Activated naive CD8-positive, alpha-beta T cell (primary cell): ENCODE measurements at regions not wholly inside any gene's neighbourhood (a gene's known extent, or its start where the extent isn't known, plus 50 kb on each side); places are given as distances from the start of the nearest gene placed in this dataset.

ENCODE experiments used
- H3K27ac Mint-ChIP-seq: one replicate; pipeline ENCODE4 v1.8.0; 2021; ENCODE audit warnings: mixed read lengths
- H3K27me3 Mint-ChIP-seq: one replicate; pipeline ENCODE4 v1.8.0; 2021; ENCODE audit warnings: mixed read lengths
- H3K36me3 Mint-ChIP-seq: one replicate; pipeline ENCODE4 v1.8.0; 2021; ENCODE audit warnings: mixed read lengths
- H3K4me1 Mint-ChIP-seq: one replicate; pipeline ENCODE4 v1.8.0; 2021; ENCODE audit warnings: low read depth, mixed read lengths
- H3K4me3 Mint-ChIP-seq: one replicate; pipeline ENCODE4 v1.8.0; 2021; ENCODE audit warnings: mild to moderate bottlenecking, mixed read lengths
- H3K9me3 Mint-ChIP-seq: one replicate; pipeline ENCODE4 v1.8.0; 2021; ENCODE audit warnings: low read depth, mixed read lengths

- Mint-ChIP-seq H3K4me1 (no peaks in the 10 kb centered on the region), H3K27me3 (no peaks in the 10 kb centered on the region), H3K9me3 (no peaks in the 10 kb centered on the region), H3K27ac (no peak overlapping the region), H3K4me3 (no peak overlapping the region), H3K36me3 (no peaks in the 10 kb centered on the region)
Observed at GRCh38 chr3:81983382-81983781, 221.9 kb upstream of the GBE1 start.

GRCh38 chr3:81980596-81981494, 219.4 kb upstream of the GBE1 start:
- Mint-ChIP-seq H3K4me1 (no peaks in the 10 kb centered on the region), H3K27me3 (no peaks in the 10 kb centered on the region), H3K9me3 (no peaks in the 10 kb centered on the region), H3K4me3 (no peak overlapping the region), H3K27ac (no peak overlapping the region), H3K36me3 (no peaks in the 10 kb centered on the region)

GRCh38 chr3:81974751-81975150, 213.3 kb upstream of the GBE1 start:
- H3K4me1 Mint-ChIP-seq = no peaks in the 10 kb centered on the region
- H3K27ac Mint-ChIP-seq = no peak overlapping the region
- no peaks in the 10 kb centered on the region for H3K9me3 Mint-ChIP-seq
- H3K27me3 Mint-ChIP-seq = no peaks in the 10 kb centered on the region
- no peaks in the 10 kb centered on the region for H3K36me3 Mint-ChIP-seq
- no peak overlapping the region for H3K4me3 Mint-ChIP-seq

- no peak overlapping the region for H3K4me3 Mint-ChIP-seq
- no peaks in the 10 kb centered on the region for H3K36me3 Mint-ChIP-seq
- H3K27ac Mint-ChIP-seq = no peak overlapping the region
- H3K9me3 Mint-ChIP-seq = no peaks in the 10 kb centered on the region
- no peaks in the 10 kb centered on the region for H3K4me1 Mint-ChIP-seq
- H3K27me3 Mint-ChIP-seq = peaks cover 2% of the 10 kb centered on the region
Observed at GRCh38 chr3:81968658-81969057, 207.2 kb upstream of the GBE1 start.

- Mint-ChIP-seq H3K27ac (no peak overlapping the region), H3K27me3 (peaks cover 2% of the 10 kb centered on the region), H3K9me3 (no peaks in the 10 kb centered on the region), H3K4me3 (no peak overlapping the region), H3K4me1 (no peaks in the 10 kb centered on the region), H3K36me3 (no peaks in the 10 kb centered on the region)
Observed at GRCh38 chr3:81967393-81967792, 205.9 kb upstream of the GBE1 start.

- peaks cover 2% of the 10 kb centered on the region for H3K27me3 Mint-ChIP-seq
- no peaks in the 10 kb centered on the region for H3K36me3 Mint-ChIP-seq
- no peak overlapping the region for H3K27ac Mint-ChIP-seq
- H3K4me3 Mint-ChIP-seq = no peak overlapping the region
- H3K9me3 Mint-ChIP-seq = no peaks in the 10 kb centered on the region
- no peaks in the 10 kb centered on the region for H3K4me1 Mint-ChIP-seq
Observed at GRCh38 chr3:81965696-81966095, 204.3 kb upstream of the GBE1 start.

- Mint-ChIP-seq H3K4me1 (no peaks in the 10 kb centered on the region), H3K4me3 (no peak overlapping the region), H3K36me3 (no peaks in the 10 kb centered on the region), H3K27ac (no peak overlapping the region), H3K27me3 (peaks cover 1% of the 10 kb centered on the region), H3K9me3 (no peaks in the 10 kb centered on the region)
Observed at GRCh38 chr3:81962396-81962795, 201.0 kb upstream of the GBE1 start.

GRCh38 chr3:81958972-81959640, 197.7 kb upstream of the GBE1 start:
- Mint-ChIP-seq H3K27me3 (no peaks in the 10 kb centered on the region), H3K4me1 (no peaks in the 10 kb centered on the region), H3K4me3 (no peak overlapping the region), H3K27ac (no peak overlapping the region), H3K36me3 (no peaks in the 10 kb centered on the region), H3K9me3 (no peaks in the 10 kb centered on the region)

- Mint-ChIP-seq H3K36me3 (no peaks in the 10 kb centered on the region), H3K4me3 (no peak overlapping the region), H3K4me1 (no peaks in the 10 kb centered on the region), H3K27me3 (no peaks in the 10 kb centered on the region), H3K9me3 (no peaks in the 10 kb centered on the region), H3K27ac (no peak overlapping the region)
Observed at GRCh38 chr3:81955878-81956277, 194.4 kb upstream of the GBE1 start.

GRCh38 chr3:81953111-81953510, 191.7 kb upstream of the GBE1 start:
- no peaks in the 10 kb centered on the region for H3K36me3 Mint-ChIP-seq
- H3K9me3 Mint-ChIP-seq = no peaks in the 10 kb centered on the region
- no peak overlapping the region for H3K27ac Mint-ChIP-seq
- no peaks in the 10 kb centered on the region for H3K4me1 Mint-ChIP-seq
- H3K27me3 Mint-ChIP-seq = no peaks in the 10 kb centered on the region
- H3K4me3 Mint-ChIP-seq = no peak overlapping the region

GRCh38 chr3:81952141-81952540, 190.7 kb upstream of the GBE1 start:
- Mint-ChIP-seq H3K4me3 (no peak overlapping the region), H3K27ac (no peak overlapping the region), H3K27me3 (no peaks in the 10 kb centered on the region), H3K9me3 (no peaks in the 10 kb centered on the region), H3K36me3 (no peaks in the 10 kb centered on the region), H3K4me1 (no peaks in the 10 kb centered on the region)

GRCh38 chr3:81951636-81952035, 190.2 kb upstream of the GBE1 start:
- Mint-ChIP-seq H3K27ac (no peak overlapping the region), H3K9me3 (no peaks in the 10 kb centered on the region), H3K4me3 (no peak overlapping the region), H3K4me1 (no peaks in the 10 kb centered on the region), H3K27me3 (no peaks in the 10 kb centered on the region), H3K36me3 (no peaks in the 10 kb centered on the region)

- no peak overlapping the region for H3K27ac Mint-ChIP-seq
- no peaks in the 10 kb centered on the region for H3K27me3 Mint-ChIP-seq
- H3K36me3 Mint-ChIP-seq = no peaks in the 10 kb centered on the region
- no peaks in the 10 kb centered on the region for H3K4me1 Mint-ChIP-seq
- no peaks in the 10 kb centered on the region for H3K9me3 Mint-ChIP-seq
- H3K4me3 Mint-ChIP-seq = no peak overlapping the region
Observed at GRCh38 chr3:81951106-81951505, 189.7 kb upstream of the GBE1 start.

GRCh38 chr3:81947359-81947758, 185.9 kb upstream of the GBE1 start:
- Mint-ChIP-seq H3K27ac (no peak overlapping the region), H3K4me3 (no peak overlapping the region), H3K36me3 (no peaks in the 10 kb centered on the region), H3K9me3 (peaks cover under 1% of the 10 kb centered on the region), H3K4me1 (no peaks in the 10 kb centered on the region), H3K27me3 (peaks cover 4% of the 10 kb centered on the region)

- H3K36me3 Mint-ChIP-seq = no peaks in the 10 kb centered on the region
Observed at GRCh38 chr3:81938681-81939080, 177.2 kb upstream of the GBE1 start.

More at GRCh38 chr3:81938681-81939080, 177.2 kb upstream of the GBE1 start:
- H3K4me1 Mint-ChIP-seq = no peaks in the 10 kb centered on the region
- H3K4me3 Mint-ChIP-seq = no peak overlapping the region
- no peak overlapping the region for H3K27ac Mint-ChIP-seq
- H3K9me3 Mint-ChIP-seq = peaks cover 4% of the 10 kb centered on the region
- H3K27me3 Mint-ChIP-seq = no peaks in the 10 kb centered on the region
